ENCODE measurements at regions not wholly inside any gene's neighbourhood (a gene's known extent, or its start where the extent isn't known, plus 50 kb on each side); places are given as distances from the start of the nearest gene placed in this dataset.

- TF ChIP-seq CTCF (IDR thresholded peaks at IDR 0.05), result no peak
These were observed 167.9 kb upstream of the ZFHX3 start for GRCh38 chr16:73215678-73216377.

GRCh38 chr16:73214825-73215677 is 167.1 kb upstream of the ZFHX3 start:
- TF ChIP-seq CTCF (IDR thresholded peaks at IDR 0.05), result no peak

DNA sequence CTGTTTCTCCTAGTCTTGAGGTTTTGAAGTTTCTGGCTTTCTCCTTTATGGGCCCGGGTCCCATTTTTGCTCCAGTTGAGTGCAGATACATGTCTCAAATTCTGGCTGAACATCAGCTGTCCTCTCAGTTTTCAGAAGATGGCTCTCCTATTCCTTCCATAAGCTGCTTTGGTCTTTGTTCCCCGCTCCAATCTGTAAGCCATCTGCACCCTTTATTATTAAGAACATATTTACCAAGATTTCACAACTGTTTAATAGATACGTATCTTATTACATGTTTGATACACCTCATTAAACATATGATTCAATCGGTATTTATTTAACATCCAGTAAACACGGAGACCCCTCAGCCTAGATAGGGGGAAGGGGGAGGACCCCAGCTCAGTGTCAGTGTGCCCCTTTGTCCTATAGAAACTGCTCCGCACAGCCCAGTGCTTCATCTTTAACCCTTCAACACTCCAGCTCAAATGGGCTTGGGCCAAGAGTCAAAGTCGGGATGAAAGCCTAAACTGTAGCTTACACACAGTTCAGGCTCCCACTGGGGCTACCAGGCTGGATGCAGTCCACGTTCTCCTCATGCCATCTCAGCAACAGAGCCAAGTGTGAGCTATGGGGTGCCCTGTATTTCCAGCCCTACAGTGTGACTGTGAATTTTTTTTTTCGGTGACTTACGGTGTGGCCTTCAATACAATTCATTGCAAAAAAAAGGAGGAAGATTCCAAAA is 166.0 kb upstream of the ZFHX3 start:
- no peak for TF ChIP-seq CTCF (IDR thresholded peaks at IDR 0.05)

- TF ChIP-seq CTCF (IDR thresholded peaks at IDR 0.05), result no peak
These were observed 164.5 kb upstream of the ZFHX3 start for GRCh38 chr16:73212431-73212830.

- TF ChIP-seq CTCF (IDR thresholded peaks at IDR 0.05), result no peak
These were observed 162.8 kb upstream of the ZFHX3 start for GRCh38 chr16:73210686-73211085.

DNA sequence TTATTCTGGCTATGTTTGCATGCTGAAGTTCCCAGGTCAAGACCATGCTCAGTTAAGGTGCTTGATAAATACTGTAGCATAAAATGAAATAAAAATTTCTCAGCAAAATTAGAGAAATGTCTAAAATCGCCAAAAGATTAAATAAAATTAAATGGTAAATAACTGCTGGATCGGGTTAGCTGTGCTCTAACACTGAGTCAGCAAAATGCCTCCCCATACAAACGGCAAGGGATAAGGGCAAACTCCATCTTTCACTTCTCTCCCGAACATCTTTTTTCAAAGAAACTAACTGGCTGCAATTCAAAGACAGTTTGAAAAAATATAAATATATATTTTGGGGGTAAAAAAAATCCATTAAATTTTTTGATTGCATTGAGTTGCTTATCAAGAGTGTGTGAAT is 162.2 kb upstream of the ZFHX3 start:
- TF ChIP-seq CTCF (IDR thresholded peaks at IDR 0.05), result no peak

GRCh38 chr16:73209190-73209589 is 161.3 kb upstream of the ZFHX3 start:
- TF ChIP-seq CTCF (IDR thresholded peaks at IDR 0.05), result no peak

All from LNCAP (cell line).